ENCODE measurements at regions not wholly inside any gene's neighbourhood (a gene's known extent, or its start where the extent isn't known, plus 50 kb on each side); places are given as distances from the start of the nearest gene placed in this dataset.

DNA sequence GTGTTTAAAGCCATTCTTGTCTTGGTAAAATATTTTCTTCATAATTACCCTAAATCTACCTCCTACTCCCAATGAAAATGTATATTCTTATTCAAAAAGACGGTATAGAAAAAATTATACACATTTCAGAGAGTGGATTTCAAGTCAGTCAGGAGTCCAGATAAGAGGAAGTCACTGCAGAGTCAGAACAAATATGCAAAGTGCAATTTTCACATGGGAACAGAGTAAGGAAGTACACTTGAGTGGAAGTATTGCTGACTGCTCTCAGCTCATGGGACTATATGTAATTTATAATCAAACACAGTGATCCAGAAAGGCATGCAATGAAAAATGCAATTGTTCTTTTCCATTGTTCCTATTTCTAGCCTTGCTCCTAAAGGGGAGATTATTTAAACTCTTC lies 1128.0 kb downstream of the AACS start:
- ChIA-PET POLR2A (no interaction called here), RAD21 (ENCODE audit: unreplicated experiment) (no interaction called here), CTCF (no interaction called here), SMC1A (ENCODE audit: uncharacterized antibody, unreplicated experiment) (no interaction called here)
- no peak overlapping the region for H3K9ac ChIP-seq (ENCODE audit: control insufficient read depth, insufficient read depth, low read length)
- in situ Hi-C loops (cut with MboI) (no loop called here), intact Hi-C loops (cut with micrococcal nuclease; ENCODE audit: unreplicated experiment) (no loop called here)
- ATAC-seq (no peak), FAIRE-seq (no peak), DNase-seq (ENCODE audit: low read depth, low spot score) (no peak)
- H3K4me2 ChIP-seq (ENCODE audit: control insufficient read depth, insufficient read depth) = no peak overlapping the region
- no peaks in the 10 kb centered on the region for H3K4me1 ChIP-seq (ENCODE audit: control insufficient read depth, insufficient read depth, low read length)
- no peaks in the 10 kb centered on the region for H3K79me2 ChIP-seq (ENCODE audit: control insufficient read depth, insufficient read depth, low read length)
- no peak overlapping the region for H2AFZ ChIP-seq (ENCODE audit: control insufficient read depth, low read depth, low read length)
- no peak overlapping the region for H3K27ac ChIP-seq (ENCODE audit: control insufficient read depth, insufficient read depth)
- no TSS peak for BruUV-seq (replicated peaks)
- H3K9me3 ChIP-seq (replicated peaks; ENCODE audit: control insufficient read depth, insufficient read depth, low read length) = no peaks in the 10 kb centered on the region; the same call in 2 of the 3 replicates
- H3K4me3 ChIP-seq = no peak overlapping the region
- 0% methylated on average over 1 of the region's 1 CpG for WGBS (ENCODE audit: insufficient coverage, insufficient replicate concordance, low lambda C conversion rate, missing lambda C conversion rate)
- H4K20me1 ChIP-seq (ENCODE audit: control insufficient read depth, insufficient read depth) = no peaks in the 10 kb centered on the region
- H3K27me3 ChIP-seq (replicated peaks in 1 of 2; ENCODE audit: control insufficient read depth in 2 of 2, insufficient read depth in 2 of 2, low read length in 1 of 2) = no peaks in the 10 kb centered on the region
- H3K36me3 ChIP-seq (ENCODE audit: control insufficient read depth in 2 of 2, insufficient read depth in 2 of 2, low read length in 1 of 2) = no peaks in the 10 kb centered on the region
- TF ChIP-seq KDM1A (IDR thresholded peaks at IDR 0.05; ENCODE audit: borderline replicate concordance) (no peak), IKZF2 (IDR thresholded peaks at IDR 0.05) (no peak), IKZF1 (conservative IDR thresholded peaks at IDR 0.05) (no peak), CEBPB (IDR thresholded peaks at IDR 0.05; ENCODE audit: borderline replicate concordance in 1 of 2, low read depth in 2 of 2, low read length in 2 of 2) (no peak), CBX5 (IDR thresholded peaks at IDR 0.05; ENCODE audit: low read depth) (no peak), CBFB (IDR thresholded peaks at IDR 0.05; ENCODE audit: low read depth) (no peak), ASH2L (IDR thresholded peaks at IDR 0.05; ENCODE audit: borderline replicate concordance, low read depth) (no peak), SMAD5 (IDR thresholded peaks at IDR 0.05; ENCODE audit: low read depth) (no peak), ZNF24 (IDR thresholded peaks at IDR 0.05) (no peak), SREBF2 (IDR thresholded peaks at IDR 0.05; ENCODE audit: low read length) (no peak), EGR1 (IDR thresholded peaks at IDR 0.05; ENCODE audit: borderline replicate concordance in 1 of 2, low read depth in 2 of 2, low read length in 2 of 2) (no peak), TARDBP (IDR thresholded peaks at IDR 0.05; ENCODE audit: borderline replicate concordance) (no peak)
- TF ChIP-seq, protein P1, sequence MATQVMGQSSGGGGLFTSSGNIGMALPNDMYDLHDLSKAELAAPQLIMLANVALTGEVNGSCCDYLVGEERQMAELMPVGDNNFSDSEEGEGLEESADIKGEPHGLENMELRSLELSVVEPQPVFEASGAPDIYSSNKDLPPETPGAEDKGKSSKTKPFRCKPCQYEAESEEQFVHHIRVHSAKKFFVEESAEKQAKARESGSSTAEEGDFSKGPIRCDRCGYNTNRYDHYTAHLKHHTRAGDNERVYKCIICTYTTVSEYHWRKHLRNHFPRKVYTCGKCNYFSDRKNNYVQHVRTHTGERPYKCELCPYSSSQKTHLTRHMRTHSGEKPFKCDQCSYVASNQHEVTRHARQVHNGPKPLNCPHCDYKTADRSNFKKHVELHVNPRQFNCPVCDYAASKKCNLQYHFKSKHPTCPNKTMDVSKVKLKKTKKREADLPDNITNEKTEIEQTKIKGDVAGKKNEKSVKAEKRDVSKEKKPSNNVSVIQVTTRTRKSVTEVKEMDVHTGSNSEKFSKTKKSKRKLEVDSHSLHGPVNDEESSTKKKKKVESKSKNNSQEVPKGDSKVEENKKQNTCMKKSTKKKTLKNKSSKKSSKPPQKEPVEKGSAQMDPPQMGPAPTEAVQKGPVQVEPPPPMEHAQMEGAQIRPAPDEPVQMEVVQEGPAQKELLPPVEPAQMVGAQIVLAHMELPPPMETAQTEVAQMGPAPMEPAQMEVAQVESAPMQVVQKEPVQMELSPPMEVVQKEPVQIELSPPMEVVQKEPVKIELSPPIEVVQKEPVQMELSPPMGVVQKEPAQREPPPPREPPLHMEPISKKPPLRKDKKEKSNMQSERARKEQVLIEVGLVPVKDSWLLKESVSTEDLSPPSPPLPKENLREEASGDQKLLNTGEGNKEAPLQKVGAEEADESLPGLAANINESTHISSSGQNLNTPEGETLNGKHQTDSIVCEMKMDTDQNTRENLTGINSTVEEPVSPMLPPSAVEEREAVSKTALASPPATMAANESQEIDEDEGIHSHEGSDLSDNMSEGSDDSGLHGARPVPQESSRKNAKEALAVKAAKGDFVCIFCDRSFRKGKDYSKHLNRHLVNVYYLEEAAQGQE (IDR thresholded peaks at IDR 0.05; ENCODE audit: low read depth, low read length) = no peak
- TF ChIP-seq, protein P2, sequence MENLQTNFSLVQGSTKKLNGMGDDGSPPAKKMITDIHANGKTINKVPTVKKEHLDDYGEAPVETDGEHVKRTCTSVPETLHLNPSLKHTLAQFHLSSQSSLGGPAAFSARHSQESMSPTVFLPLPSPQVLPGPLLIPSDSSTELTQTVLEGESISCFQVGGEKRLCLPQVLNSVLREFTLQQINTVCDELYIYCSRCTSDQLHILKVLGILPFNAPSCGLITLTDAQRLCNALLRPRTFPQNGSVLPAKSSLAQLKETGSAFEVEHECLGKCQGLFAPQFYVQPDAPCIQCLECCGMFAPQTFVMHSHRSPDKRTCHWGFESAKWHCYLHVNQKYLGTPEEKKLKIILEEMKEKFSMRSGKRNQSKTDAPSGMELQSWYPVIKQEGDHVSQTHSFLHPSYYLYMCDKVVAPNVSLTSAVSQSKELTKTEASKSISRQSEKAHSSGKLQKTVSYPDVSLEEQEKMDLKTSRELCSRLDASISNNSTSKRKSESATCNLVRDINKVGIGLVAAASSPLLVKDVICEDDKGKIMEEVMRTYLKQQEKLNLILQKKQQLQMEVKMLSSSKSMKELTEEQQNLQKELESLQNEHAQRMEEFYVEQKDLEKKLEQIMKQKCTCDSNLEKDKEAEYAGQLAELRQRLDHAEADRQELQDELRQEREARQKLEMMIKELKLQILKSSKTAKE (IDR thresholded peaks at IDR 0.05; ENCODE audit: low read depth, poor library complexity, severe bottlenecking) = no peak
- TF ChIP-seq, protein P3, sequence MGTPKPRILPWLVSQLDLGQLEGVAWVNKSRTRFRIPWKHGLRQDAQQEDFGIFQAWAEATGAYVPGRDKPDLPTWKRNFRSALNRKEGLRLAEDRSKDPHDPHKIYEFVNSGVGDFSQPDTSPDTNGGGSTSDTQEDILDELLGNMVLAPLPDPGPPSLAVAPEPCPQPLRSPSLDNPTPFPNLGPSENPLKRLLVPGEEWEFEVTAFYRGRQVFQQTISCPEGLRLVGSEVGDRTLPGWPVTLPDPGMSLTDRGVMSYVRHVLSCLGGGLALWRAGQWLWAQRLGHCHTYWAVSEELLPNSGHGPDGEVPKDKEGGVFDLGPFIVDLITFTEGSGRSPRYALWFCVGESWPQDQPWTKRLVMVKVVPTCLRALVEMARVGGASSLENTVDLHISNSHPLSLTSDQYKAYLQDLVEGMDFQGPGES (IDR thresholded peaks at IDR 0.05) = no peak
- TF ChIP-seq, protein P4, sequence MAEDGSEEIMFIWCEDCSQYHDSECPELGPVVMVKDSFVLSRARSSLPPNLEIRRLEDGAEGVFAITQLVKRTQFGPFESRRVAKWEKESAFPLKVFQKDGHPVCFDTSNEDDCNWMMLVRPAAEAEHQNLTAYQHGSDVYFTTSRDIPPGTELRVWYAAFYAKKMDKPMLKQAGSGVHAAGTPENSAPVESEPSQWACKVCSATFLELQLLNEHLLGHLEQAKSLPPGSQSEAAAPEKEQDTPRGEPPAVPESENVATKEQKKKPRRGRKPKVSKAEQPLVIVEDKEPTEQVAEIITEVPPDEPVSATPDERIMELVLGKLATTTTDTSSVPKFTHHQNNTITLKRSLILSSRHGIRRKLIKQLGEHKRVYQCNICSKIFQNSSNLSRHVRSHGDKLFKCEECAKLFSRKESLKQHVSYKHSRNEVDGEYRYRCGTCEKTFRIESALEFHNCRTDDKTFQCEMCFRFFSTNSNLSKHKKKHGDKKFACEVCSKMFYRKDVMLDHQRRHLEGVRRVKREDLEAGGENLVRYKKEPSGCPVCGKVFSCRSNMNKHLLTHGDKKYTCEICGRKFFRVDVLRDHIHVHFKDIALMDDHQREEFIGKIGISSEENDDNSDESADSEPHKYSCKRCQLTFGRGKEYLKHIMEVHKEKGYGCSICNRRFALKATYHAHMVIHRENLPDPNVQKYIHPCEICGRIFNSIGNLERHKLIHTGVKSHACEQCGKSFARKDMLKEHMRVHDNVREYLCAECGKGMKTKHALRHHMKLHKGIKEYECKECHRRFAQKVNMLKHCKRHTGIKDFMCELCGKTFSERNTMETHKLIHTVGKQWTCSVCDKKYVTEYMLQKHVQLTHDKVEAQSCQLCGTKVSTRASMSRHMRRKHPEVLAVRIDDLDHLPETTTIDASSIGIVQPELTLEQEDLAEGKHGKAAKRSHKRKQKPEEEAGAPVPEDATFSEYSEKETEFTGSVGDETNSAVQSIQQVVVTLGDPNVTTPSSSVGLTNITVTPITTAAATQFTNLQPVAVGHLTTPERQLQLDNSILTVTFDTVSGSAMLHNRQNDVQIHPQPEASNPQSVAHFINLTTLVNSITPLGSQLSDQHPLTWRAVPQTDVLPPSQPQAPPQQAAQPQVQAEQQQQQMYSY (CRISPR knock-in tag; IDR thresholded peaks at IDR 0.05) = no peak
